HG03342 (cell line): ENCODE measurements at regions not wholly inside any gene's neighbourhood (a gene's known extent, or its start where the extent isn't known, plus 50 kb on each side); places are given as distances from the start of the nearest gene placed in this dataset.
"Not testable (repeated sequence)": the region's sequence is repeated elsewhere in the genome, so short reads cannot be mapped to it uniquely, and the experiment has no call there.

Experiments
- ATAC-seq: cut with Tn5 transposase; IDR thresholded peaks from one replicate; pipeline ENCODE4 v1.9.1; 2021; ENCODE audit warnings: mild to moderate bottlenecking, moderate library complexity; ENCODE audit not compliant: unreplicated experiment

DNA sequence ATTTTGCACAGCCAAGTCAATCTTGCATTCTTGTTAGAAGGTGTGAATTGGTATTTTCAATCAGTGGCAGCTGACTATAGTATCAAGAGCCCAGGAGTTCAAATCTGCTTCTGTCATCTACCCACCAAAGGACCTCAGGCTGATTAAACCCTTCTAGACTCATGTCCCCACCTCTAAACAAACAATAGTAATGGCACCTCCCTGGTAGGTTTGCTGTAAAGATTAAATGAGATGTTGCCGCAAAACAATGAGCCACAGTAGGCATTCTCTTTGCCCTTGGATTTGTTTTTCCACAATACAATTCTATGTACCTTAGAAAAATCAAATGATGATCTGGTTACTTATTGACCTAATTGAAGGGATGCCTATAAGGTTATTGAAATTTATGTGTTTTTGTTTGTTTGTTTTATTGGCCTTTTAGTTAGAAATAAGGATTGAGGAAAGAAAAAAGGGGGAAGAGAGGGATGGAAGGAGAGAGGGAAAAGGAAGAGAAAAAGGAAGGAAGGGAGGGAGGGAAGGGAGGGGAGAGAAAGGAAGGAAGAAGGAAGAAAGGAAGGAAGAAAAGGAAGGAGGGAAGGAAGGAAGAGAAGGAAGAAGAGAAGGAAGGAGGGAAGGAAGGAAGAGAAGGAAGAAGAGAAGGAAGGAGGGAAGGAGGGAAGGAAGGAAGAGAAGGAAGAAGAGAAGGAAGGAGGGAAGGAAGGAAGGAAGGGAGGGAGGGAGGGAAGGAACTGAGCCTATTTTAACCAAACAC lies 110.7 kb downstream of the ETS2 start:
- ATAC-seq: no peak

- ATAC-seq: no peak
These were observed 109.8 kb downstream of the ETS2 start for GRCh38 chr21:38915546-38915945.

- no peak for ATAC-seq
These were observed 109.0 kb downstream of the ETS2 start for GRCh38 chr21:38914528-38915293.

GRCh38 chr21:38913893-38914527 lies 108.3 kb downstream of the ETS2 start:
- no peak for ATAC-seq

GRCh38 chr21:38913120-38913892 lies 107.6 kb downstream of the ETS2 start:
- ATAC-seq: no peak

GRCh38 chr21:38912789-38913119 lies 107.0 kb downstream of the ETS2 start:
- no peak for ATAC-seq

DNA sequence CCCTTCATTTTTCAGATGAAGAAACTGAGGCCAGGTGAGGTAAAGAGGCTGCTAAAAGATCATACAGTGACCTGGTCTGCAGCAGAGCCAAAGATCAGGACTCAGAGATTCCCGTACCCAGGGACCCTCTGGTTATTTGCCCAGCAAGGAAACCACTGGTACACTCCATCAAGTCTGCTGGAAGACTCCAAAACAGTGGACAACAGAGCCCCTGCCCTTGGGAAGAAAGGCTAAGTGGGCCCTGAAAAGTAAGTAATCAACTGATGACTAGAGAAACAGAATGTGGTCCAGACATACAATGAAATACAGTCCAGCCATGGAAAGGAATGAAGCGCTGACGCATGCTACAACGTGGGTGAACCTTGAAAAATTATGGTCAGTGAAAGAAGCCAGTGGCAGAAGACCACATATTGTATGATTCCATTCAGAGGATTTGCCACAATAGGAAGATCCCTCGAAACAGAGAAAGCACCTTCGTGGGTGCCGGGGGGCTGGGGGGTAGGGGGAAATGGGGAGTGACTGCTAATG lies 106.4 kb downstream of the ETS2 start:
- ATAC-seq: no peak

- no peak for ATAC-seq
These were observed 105.9 kb downstream of the ETS2 start for GRCh38 chr21:38911484-38912101.

DNA sequence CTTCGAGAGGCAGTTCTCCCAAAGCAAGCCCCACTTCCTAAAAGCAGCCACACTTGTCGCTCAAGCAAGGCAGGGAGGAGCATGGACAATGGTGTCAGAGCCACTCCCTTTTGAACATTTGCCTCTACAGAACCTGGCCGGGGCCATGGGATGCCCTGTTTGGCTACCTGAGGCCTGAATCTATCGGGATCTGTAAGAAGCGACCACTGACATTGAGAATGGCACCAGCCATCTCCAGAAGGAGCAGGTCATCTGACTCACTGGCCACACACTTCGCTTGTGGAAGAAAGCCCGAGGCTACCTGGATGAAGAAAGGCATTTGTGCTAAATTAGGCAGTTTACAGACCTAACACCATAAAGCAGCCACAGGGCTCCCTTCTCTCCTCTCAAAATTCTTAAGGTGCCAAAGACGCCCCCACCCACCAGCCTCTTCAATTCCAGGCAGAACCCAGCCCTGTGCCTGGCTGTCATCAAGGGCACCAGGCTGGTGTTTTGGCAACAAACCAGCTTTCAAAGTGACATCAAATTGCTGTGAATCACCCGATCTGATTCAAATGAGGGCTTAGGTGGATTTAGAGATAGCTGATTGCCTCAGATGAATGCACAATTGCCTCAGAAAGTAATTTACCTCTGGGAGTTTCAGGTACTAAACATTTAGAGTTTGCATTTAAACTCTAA lies 104.8 kb downstream of the ETS2 start:
- no peak for ATAC-seq

GRCh38 chr21:38909929-38910328 lies 104.2 kb downstream of the ETS2 start:
- ATAC-seq: no peak

- ATAC-seq: no peak
These were observed 103.4 kb downstream of the ETS2 start for GRCh38 chr21:38909109-38909508.

DNA sequence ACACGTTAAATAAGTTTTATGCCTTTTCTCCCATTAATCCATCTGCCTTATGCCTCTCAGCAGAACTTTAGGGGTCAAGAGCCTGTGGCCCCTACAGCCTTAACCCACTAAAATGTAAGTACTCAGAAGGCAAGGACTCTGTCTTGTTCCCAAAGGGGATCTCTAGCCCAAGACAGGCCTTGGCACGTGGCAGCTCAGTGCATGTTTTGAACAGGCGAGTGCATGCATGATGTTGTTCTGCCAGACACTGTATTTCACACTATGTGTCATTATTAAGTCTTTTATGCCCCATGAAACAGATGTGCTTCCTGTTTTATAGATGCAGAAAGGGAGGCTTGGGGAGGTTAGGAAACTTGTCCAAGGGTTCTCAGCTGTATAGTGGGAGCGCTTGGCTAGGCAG lies 102.8 kb downstream of the ETS2 start:
- no peak for ATAC-seq

DNA sequence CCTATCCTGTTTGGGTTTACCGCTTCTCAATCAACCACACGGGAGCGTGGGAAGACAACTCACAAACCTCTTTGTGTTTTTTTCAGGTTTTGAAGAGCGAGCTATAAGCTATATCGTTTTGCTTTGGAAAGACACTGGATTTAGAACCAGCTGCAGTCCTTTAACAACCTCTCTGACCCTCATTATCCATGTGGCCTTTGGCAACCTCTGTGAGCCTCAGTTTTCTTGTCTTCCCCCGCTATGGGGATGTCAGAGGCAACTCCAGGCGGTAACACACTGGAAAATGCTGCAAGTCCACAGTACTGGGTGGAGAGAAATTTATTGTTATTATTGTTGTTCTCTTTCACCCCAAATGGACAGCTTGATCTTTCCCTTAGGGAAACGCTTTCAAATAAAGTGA lies 100.0 kb downstream of the ETS2 start:
- no peak for ATAC-seq

- no peak for ATAC-seq
These were observed 99.6 kb downstream of the ETS2 start for GRCh38 chr21:38905328-38905727.

- no peak for ATAC-seq
These were observed 98.0 kb downstream of the ETS2 start for GRCh38 chr21:38903690-38904139.

DNA sequence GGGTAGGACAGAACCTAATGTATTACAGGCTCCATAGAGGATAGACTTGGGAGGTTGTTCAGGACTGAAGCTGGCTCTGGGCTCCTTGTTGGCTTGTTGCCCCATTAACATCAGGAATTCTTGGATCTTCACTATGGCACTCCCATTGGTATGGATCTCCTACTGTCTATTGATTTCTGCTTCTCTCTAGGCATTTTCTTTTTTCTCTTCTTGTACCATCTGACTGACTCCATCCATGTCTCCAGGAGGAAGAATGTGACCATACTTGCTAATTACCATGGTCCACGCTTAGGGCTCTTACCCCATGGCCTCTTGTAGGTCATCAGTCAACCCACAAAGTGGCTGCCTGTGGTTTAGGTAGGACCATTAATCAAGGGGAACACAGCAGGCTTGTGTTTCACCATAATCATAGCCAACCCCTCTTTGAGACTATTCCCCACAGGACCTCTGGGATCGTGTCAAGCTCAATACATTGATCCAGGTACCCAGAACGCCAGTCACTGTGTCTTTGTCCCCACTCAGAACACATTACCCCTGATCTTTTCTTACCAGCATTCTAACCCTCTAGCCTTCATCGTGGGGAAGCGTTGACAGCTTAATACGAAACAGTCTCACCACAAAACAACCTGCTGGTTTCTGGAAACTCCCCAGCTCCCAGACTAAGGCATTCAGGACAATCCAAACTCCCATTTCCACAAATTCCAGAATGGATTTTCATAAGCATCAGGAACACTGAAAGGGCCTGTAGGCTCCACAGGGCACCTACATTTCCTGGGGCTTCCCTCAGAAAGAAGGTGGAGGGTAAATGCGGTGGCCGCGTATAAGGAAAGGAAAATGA lies 97.1 kb downstream of the ETS2 start:
- ATAC-seq: no peak

DNA sequence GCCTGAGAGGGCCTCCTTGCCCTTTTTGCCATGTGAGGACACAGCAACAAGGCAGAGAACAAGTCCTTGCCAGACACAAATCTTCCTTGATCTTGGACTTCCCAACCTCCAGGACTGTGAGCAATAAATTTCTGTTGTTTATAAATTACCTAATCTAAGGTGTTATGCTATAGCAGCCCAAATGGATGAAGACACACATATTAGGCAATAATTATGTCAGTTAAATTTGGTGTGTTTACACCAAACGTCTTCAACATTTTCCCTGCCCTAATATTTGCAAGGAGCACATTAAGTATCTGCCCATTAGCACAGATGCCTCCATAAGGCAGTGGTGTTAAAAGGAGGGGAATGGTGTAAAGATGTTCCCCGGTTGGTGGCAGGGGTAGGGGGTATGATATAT lies 94.8 kb downstream of the ETS2 start:
- ATAC-seq: no peak

DNA sequence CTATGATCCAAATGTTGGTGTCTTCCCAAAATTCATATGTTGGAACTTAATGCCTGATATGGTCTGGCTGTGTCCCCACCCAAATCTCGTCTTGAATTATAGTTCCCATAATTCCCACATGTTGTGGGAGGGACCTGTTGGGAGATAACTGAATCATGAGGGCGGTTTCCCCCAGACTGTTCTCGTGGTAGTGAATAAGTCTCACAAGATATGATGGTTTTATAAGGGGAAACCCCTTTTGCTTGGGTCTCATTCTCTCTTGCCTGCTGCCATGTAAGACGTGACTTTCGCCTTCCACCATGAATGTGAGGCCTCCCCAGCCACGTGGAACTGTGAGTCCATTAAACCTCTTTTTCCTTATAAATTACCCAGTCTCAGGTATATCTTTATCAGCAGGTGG lies 94.3 kb downstream of the ETS2 start:
- ATAC-seq: not testable (repeated sequence)

DNA sequence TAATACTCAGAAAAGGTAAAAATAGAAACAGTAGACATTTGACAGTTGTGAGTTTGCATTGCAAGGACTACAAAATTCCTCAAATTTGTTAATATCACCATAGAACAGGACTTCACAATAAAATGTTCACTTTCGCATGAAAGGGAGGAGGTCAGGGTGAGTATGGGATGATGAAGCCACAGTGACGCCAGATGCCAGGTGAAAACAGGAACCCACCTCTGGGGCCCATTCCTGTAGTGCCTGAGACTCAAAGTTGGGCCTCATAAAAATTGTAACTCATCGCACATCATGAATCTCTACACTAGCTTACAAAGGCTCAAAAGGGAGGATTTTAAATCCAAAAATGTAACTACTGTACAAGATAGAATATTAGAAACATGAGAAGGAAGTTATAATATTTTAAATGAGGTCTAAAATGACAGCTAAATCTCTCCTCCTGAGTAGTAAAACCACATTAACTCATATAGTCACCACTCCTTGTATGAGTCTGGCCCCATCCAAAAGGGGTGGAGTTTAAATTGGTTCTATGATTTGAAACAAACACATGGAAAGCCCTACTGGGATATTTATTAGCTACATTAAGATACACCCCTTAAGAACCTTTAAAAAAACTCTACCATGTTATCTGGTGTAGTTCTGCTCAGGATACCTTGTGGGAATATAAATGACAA lies 93.7 kb downstream of the ETS2 start:
- ATAC-seq: no peak
